ENCODE measurements at regions not wholly inside any gene's neighbourhood (a gene's known extent, or its start where the extent isn't known, plus 50 kb on each side); places are given as distances from the start of the nearest gene placed in this dataset.
A peak's percentile ranks its signal among the peaks of the same experiment; 100 is the strongest.

DNA sequence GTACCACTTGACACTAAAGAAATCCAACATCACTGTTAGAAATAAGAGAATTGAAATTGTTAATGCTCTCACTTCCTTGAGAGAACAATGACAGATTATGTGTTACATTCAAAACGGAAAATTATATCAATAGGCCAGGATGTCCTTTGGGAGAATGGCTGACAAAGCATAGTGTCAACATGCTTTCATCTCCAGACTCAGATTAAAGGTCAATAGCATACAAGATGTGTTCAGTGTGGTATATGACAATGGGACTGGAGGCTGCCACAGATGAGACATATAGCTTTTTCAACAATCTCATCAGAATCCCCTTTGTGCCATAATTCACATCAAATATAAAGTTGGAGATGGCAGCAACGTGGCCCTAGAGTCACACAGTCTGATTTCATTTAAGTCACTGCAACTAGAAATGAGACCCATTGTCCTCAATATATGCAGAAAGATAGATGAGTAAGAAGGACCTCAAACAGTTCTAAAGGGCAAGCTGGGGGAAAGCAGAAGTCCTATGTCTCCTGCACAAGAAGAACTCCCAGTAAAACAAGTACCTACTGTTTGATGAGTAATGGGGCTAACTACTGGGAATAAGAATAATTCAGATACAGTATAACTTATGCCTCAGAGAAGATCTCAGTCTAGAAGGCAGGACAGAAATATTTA lies 327.9 kb downstream of the TTLL7 start:
- DNase-seq = no peak

DNA sequence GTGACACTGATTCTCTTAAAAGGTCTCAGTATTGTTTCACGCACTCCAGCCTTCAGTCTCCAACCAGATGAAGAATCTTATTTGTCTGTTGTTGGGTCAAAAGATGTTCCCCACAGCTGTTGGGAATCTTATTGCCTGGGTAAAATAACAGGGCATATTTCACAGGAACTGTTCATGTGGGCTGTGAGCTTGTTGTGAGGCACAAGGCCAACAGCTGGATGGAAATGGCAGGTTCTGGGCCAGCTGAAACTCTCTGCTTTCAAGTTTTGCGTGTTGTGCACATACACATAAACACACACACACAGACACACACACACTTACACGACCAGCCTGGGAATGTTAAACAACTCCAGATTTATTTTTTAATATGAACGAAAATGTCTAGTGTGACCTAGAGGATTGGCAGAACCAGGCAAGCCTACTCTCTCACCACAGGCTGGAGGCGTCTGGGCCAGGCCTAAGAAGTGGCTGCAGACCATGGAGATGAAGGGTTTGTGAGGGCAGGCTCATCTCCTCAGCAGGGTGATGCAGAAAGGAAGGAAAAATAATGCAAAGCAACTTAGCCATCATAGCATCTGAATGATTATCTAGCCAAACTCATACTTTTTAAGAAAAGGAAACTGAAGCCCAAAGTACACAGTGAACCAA lies 357.0 kb downstream of the TTLL7 start:
- no peak for DNase-seq

DNA sequence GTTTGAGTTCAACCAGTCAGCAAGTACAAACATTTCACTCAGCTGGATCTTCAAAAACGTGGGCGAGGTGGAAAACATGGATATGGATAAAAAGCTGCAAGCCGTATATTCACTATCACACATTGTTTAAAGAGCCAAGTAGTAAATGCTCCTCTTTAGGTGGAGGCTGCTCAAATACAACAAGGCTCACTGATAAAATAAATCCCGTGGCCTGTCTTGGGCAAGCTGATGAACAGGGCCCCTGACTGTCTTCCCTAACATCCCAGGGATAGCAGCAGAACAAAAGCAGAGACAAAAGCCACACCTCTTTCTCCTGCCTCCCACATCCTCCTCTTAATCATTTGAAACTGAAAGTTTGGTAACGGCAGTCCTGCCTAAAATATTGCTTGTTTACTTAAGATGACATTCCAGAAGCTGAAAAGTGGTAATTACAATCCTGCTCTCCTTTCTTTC lies 357.7 kb downstream of the TTLL7 start:
- DNase-seq = no peak

DNA sequence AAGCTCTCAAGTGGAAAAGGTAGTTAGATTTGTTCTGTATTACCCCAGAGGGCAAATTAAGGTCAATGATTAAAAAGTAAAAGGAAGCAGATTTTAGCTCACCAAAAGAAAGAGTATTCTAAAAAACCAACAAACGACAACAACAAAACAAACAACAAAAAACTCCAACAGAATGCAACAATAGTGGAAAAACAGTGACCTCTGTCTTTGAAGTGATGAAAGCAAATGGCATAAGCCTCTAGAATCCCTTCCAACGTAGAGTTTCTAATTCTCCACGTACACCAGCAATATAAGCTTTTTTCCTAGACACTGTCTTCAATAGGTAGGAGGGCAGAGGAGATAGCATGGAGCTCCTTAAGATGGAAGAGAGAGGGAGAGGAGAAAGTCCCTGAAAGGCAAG lies 359.1 kb downstream of the TTLL7 start:
- DNase-seq = no peak

DNA sequence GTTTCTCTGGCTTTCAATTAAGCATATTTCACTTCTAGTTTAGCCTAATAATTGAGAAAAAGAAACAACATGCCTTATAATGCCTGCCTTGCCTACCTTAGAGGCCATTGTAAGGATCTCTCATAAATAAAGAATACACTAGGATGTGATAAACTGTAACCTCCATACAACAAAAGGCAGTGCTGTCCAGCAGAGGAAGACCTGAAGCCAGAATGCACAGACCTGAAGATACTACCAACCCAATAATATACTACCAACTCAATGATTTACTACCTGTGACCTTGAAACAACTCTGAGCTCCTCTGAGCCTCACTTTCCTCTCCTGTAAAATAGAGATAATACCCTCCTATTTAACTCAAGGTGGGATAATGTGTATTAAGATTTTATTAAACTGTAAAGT lies 361.3 kb downstream of the TTLL7 start:
- DNase-seq = no peak

DNA sequence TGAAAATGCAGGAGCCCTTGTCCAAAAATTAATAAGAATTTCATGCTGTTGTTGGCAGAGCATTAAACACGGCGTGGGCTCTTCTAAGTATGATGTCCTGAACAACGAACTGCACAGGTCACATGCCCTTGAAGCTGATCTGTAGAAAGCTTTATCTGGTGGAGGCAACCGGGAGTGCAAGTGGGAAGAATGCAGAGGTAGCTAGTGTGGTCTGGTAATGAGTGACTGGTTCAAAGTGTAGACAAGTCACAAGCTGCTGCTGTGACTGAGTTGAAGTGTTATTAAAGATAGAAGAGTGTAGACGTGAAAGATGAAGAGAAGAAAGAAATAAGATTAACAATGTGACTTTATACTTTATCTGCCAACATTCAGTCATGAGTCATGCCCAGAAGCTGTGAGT lies 361.9 kb downstream of the TTLL7 start:
- DNase-seq = no peak

DNA sequence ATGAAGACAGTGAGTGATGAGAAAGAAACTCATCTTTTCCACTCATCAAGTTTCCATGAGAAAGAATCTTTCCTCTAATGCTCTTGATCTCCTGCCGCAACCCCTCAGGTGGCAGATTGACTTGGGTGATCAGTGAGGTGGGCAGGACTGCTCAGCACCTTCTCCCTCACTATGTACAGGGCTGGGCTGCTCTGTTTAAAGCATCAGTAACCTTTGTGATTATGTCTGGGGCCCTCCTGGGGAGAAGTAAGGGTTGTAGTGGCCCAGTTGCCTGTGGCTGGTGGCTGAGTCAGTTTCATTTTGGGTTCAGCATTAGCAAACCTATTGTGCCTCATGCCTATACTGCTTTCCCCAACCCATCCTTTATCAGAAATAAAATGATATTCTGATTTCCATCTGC lies 366.0 kb downstream of the TTLL7 start:
- no peak for DNase-seq

DNA sequence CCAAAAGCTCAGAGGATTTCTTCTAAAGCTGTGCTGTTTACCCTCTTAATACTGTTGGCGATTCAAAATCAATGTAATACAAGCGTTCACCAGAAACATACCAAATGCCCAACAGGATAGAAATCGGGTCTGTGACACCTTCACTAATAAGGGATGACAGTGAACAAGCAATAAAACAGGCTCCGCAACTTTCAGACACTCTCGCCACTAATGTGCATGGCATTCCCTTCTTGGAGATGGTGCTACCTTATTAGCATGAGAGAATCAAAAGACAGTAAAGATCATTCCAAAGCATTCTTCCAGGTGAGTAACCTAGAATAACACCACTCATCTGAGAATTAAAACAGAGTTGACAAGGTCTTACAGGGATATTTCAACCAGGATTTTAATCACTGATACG lies 367.1 kb downstream of the TTLL7 start:
- no peak for DNase-seq

DNA sequence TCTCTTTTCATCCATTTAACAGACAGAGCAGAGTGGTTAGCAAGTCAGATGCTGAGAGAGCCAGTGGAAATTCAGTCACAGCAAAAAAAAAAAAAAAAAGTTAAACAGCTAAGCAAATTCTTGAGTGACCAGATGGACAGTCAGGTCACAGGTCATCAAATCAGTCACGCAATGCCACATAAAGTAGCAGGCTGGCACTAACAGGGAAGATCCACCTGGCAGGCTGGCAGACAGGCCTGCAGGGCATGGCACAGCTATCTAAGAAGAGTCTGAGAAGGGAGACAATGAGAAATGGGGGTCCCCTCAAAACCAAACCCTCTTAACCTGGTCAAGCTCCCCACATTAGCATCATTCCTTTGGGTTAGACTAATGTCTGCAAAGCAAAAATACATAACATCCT lies 371.9 kb downstream of the TTLL7 start:
- DNase-seq = no peak

DNA sequence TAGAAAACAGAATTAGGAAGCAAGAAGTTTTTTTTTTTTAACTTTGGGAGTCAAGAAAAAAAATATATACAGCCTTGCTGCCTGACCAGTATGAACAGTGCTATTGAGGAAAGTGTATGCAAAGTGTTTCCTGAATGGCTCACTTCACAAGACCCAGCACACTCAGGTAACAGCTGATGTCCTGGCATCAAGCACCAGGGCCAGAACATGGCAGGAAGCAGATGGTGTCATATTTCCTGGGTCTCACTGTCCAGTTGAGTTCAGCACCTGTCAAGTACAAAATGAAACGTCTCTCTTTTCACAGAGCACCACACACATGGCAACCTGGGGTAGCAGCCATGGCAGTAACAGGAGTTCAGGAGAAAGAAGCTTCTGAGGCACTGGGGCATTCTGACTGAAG lies 372.3 kb downstream of the TTLL7 start:
- DNase-seq = peak; percentile 70

DNA sequence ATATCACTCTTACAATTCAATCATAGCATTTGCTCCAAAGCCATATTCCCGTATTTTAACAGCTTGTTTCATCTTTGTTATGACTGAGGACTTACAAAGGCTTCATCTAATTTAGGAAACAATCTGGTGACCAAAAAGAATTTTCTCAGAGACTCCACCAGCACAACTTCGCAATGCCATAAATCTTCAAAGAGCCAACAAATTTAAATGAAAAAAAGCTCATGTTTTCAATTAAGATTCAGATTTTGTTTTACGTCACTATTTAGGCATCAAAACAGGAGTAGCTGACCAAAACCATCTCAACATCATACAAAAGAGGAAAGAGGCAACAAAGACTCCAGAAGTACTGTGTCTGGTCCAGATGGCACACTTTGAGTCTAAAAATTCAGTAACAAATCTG lies 373.3 kb downstream of the TTLL7 start:
- no peak for DNase-seq

DNA sequence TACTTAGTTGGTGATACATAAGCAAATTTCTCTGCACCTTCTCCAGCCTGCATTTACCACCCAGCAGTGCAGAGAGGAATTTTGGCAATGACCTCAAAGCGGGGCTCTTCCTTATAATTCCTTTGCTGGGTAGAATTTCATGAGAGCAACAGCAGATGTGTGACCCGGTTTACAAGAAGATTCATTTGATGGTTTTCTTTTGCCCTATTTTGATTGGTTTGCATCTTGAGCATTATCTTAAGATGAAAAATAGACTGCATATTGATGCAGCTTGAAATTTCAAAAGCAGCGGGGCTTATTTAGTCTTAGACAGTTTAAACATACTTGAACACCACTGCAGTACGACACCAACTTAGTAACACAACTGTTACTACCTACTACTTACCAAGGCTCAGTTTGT lies 378.9 kb downstream of the TTLL7 start:
- DNase-seq = no peak

DNA sequence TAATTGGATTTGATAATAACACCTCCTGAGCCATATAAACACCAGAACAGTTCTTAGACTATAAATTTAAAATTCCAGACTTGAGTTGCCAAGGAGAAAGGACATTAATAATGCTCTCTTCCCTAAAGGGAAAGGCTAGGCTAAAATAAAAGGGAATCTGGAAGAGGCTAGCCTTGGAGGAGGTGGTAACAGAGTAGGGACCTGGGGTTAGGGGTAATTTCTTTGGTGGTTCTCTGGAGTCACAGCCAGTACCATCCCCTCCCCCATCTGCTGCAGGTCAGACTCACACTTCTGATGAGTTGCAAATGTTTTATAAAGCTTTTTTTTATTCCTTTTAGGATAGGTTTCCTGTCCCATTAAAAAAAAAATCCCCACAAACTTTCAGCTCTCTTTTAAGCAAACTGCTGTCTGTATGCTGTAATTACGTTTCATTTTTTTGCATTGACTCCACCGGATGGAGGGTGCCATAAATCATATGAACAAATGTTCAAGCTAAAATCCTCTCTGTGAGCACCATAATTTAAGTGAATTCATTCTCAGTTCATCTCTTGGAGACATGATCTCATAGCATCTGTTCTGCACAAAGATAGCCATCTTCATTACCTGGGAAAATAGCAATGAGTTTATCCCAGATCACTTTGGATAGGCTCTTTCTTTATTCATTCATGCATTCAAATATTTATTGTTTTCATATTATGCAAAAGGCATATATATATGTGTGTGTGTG lies 379.6 kb downstream of the TTLL7 start:
- DNase-seq = no peak

DNA sequence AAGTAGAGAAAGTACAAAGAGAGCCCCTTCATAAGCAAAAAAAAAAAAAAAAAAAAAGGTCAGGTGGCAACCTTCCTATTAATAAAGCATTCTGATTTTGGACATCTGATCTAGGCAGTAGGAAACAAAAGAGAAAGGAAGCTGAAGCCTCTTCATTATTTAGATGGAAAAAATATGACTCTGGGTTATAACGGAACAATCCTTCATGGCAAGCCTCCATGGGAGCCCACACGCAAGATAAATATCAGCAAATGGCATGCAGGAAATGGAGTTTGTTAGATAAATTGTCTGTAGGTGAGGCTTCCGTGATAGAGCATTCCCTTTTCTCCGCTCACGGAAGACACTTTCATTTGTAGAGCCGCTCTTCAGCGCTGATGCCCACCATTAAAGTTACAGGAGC lies 381.0 kb downstream of the TTLL7 start:
- DNase-seq = no peak

DNA sequence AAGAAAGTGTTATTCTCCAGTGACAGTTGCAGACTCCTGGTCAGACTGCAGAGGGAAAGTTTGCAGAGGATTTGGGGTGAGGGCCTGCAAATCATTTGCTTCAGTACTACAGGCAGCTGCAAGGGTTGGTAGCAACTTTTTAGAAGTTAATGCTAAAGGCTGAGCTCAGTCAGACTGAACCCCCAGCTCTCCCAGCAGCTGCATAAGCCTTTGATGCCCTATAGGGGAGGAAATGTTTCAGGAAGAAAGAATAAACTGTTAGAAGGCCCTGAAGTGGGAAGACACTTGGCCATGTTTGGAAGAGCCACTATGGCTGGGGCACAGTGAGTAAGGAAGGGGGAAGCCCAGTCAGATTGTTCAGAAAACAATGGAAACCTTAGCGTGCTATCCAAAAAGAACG lies 383.6 kb downstream of the TTLL7 start:
- DNase-seq = no peak

DNA sequence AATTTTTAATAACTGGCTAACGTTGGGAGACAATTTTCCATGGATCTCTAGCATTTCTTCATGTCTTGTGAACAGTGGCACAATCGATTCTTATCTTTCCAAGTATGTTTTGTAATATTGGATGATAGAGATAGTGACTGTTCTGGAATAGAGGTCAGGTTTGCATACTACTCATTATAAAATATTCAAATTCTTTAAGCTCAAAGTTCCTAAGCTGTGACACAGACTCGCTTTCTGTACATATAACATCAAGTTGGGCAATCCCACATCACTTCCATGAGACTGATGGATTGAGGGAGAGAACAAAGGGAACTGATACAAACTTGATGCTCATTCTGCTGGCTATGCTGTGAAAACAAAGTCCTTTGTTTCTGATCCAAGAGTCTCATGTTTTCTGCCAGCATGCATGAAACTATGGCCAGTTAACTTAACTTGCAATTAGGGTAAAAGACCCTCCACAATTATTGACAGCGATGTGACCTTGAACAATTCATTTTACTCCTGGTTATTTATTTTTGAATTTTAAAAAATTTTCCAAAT lies 392.4 kb downstream of the TTLL7 start:
- no peak for DNase-seq

DNA sequence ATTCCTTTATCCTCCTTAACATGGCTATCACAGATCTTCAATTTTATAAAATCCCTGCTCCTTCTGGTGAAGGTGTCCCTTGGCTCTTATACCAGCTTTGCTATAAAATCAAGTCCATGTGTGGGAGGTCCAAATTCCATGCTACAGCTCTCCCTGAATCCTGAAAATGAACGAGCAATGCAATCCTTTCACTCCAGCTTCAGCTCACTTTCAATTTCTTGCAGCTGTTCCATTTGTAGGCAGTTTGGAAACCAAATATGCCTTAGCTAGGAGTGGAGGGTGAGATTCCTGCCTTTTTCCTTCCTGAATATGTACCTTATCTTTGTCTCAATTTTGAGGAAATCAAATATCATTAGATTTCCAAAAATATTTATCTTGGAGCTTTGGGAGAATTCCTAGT lies 402.6 kb downstream of the TTLL7 start:
- no peak for DNase-seq

DNA sequence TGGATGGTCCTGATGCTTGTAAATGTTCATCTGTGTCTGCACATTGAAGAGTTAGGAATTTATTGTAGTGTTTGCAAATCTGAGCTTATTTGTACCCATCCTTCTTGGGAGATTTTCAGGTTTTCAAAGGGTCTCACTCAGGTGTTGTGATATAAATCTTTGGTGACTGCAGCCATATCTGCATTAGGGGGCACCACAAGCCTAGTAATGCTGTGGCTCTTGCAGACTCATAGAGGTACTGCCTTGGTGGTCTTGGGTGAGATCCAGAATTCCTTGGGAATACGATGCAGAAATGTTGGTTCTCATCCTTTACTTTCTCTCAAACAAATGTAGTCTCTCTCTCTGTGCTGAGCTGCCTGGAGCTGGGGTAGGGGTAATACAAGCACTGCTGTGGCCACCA lies 405.9 kb downstream of the TTLL7 start:
- peak; percentile 1 for DNase-seq

DNA sequence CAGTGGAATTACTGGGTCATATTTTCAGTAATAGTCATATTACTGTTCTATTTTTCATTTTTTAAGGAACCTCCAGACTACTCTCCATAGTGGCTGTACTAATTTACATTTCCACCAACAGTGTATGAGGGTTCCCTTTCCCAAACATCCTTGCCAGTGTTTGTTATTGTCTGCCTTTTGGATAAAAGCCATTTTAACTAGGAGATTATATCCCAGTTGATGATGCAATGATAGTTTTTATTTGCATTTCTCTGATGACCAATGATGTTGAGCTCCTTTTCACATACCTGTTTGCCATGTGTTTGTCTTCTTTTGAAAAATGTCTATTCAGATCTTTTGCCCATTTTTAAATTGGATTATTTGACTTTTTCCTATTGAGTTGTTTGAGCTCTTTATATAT lies 410.8 kb downstream of the TTLL7 start:
- DNase-seq = no peak

DNA sequence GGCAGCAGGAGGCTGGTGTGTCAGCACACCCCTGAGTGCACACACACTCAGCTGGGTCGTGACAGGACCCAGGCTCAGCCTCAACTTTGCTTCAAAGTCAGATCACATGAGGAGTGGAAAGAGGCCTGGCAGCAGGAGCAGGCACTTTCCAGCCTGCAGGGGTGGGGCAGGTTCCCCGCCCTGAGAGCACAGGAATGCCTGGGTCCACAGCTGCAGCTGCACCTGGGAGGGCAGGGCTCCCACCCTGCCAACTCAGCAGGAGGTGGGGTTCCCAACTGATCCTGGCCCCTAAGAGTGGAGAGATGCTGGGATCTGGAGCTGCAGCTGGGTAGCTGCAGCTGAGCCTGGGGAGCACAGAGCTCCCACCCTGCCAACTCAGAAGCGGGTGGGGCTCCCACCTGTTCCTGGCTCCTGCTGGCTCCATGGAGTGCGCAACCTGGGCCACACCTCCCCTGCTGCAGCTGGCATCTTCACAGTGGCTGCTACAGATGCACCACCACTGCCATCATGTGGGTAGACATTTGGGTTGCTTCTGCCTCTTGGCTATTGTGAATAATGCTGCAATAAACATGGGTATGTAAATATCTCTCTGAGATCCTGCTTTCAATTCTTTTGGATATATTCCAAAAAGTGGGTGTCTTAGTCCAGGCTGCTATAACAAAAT lies 415.4 kb downstream of the TTLL7 start:
- peak; percentile 26 for DNase-seq

DNA sequence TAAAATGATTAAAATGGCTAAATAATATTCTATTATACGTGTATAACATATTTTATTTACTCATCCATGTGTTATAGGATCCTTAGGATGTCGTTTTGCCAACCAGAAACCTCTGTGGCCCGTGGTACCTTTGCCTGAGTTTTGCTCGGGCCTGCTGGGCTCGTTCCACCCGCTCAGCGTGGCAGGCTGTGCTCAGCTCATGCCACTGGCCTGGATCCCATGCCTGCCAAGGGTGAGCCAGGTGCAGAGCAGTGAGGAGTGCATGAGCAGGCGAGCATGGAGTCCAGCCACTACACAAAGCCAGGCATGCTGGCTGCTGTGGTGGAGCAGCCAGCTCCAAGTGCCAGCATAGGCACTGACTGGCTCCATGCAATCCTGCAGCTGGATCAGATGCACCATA lies 417.2 kb downstream of the TTLL7 start:
- no peak for DNase-seq

DNA sequence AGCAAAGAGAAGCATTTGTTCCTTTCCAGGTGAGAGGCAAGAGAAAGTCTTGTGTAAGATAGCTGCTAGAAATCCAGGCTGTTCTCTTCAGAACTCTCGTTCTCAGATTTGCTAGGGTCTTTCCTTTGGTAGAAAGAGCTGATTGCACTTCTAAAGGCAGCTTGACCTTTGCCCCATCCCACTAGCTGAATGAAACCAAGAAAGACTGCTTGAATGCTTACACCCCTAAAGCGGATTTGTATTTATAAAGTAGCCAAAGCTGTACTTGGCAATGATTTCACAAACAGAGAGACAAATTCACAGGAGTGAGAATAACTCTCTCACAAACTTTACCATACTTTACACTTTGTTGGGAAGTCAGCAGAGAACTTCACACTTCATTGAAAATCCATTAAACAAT lies 424.1 kb downstream of the TTLL7 start:
- no peak for DNase-seq

DNA sequence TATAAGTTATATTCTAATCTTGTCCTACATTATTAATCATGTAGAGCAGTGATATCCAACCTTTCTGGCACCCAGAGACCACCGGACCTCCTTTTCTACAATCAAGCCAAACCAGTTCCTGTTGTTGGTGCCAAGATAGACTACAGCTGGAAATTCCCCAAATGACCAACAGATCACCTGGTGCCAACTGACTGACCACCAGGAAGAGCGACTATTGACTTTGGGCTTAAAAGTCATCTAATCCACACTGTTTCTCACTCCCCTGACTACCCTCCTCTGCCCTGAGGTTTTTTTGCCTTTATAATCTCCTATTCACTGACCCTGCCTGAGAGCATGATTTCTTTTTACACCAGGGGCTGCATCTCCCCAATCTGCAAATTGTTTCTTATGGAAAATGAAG lies 425.2 kb downstream of the TTLL7 start:
- no peak for DNase-seq

DNA sequence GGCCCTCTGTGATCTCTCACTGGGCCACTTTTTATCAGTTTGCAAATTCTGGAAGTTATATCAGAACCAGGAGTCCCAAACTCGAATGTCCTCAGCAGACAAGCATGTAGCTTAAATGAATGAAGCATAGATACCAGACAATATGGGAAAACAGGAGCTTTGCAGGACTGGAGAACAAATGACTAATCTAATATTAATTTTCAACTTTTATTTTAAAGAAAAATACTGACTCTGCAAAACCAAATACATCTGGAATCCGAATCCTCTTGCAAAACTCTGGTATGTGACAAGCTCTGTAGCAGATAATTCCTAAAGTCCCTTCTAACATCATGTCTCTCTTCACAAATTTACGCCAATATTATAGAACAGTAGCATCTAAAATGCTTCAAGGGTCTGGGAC lies 427.4 kb downstream of the TTLL7 start:
- no peak for DNase-seq
